ENCODE measurements at regions not wholly inside any gene's neighbourhood (a gene's known extent, or its start where the extent isn't known, plus 50 kb on each side); places are given as distances from the start of the nearest gene placed in this dataset.
"Not testable (repeated sequence)": the region's sequence is repeated elsewhere in the genome, so short reads cannot be mapped to it uniquely, and the experiment has no call there.

GRCh38 chr1:26626994-26627393 lies 68.8 kb upstream of the ARID1A start:
- DNase-seq: no peak

GRCh38 chr1:26627954-26628353 lies 67.9 kb upstream of the ARID1A start:
- DNase-seq: peak in 1 of 2 donors; percentile 68

DNA sequence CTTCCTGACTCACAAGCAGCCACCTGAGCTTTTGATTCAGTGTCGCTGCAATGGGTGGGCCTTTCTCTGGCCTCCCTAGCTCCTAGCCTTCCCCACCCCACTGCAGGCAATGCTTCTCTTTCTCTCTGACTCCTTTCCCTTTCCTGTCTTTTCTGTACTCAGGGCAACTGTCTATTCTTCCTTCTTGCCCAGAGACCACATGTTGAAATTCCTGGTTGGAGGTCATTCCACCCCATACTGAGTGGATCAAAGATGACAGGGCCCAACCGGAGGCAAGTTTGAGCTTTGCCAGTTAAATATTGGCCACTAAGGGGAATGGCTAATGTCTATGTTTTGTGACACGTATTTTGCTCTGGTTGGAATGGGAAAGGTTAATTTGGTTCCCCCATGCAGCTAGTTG lies 65.2 kb upstream of the ARID1A start:
- DNase-seq: no peak

GRCh38 chr1:26635800-26636199 lies 60.0 kb upstream of the ARID1A start:
- not testable (repeated sequence) for DNase-seq

DNA sequence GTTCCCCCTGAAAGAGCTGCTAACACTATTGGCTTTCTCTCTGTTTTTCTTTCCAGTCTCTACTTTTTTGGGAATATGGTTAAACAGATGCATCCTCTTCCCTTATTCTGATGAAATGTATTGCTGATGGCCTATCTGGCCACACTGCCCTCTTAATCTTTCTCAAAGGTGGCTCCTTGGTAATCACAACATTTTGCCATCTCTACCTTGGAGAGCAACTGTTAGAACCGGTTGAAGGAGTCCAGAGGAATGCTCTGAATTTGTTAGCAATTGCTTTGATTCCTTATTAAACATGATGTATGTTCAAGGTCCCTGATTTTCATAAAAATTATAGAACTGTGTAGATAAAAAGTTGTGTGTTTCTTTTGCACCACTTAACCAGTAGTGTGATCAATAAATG lies 50.1 kb upstream of the ARID1A start:
- DNase-seq: no peak

Data from bone marrow (tissue), 2 donors.